ENCODE measurements at regions not wholly inside any gene's neighbourhood (a gene's known extent, or its start where the extent isn't known, plus 50 kb on each side); places are given as distances from the start of the nearest gene placed in this dataset.

GRCh38 chr6:66336176-66336575 is 629.1 kb upstream of the EYS start:
- Histone ChIP-seq H3K9me3 (ENCODE audit: control insufficient read depth in 5 of 5, low read length in 5 of 5) (no peaks in the 10 kb centered on the region), H3K27ac (ENCODE audit: low read depth, low read length) (no peak overlapping the region), H3K36me3 (ENCODE audit: control insufficient read depth in 5 of 5, insufficient read depth in 5 of 5, low read length in 5 of 5) (no peaks in the 10 kb centered on the region), H3K9ac (ENCODE audit: low read length in 5 of 5) (no peak overlapping the region), H3K4me3 (ENCODE audit: low read depth in 1 of 5, low read length in 5 of 5) (no peak overlapping the region), H3K4me1 (ENCODE audit: control insufficient read depth in 5 of 5, insufficient read depth in 5 of 5, low read length in 5 of 5) (no peaks in the 10 kb centered on the region), H3K27me3 (ENCODE audit: control insufficient read depth in 5 of 5, insufficient read depth in 4 of 5, low read length in 5 of 5) (no peaks in the 10 kb centered on the region)

DNA sequence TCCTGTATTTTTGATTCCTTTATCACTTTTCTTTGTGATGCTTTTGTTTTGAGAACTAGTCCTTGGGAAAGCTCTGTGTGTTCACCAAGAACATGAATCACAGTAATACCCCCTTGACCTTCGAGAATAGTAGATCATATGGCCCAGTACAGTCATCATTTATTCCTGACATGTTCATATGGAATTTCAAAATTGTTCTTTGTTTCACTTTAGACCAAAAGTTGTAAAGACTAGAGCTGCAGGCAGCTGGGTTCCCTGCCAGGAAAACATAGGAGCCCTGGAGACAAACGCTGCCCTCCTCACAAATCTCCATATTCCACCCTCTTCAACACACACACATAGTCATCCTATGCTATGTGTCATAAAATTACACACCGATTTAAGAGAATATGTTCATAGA is 621.2 kb upstream of the EYS start:
- H3K4me3 ChIP-seq (ENCODE audit: low read depth in 1 of 5, low read length in 5 of 5) = no peak overlapping the region
- H3K4me1 ChIP-seq (ENCODE audit: control insufficient read depth in 5 of 5, insufficient read depth in 5 of 5, low read length in 5 of 5) = no peaks in the 10 kb centered on the region
- no peaks in the 10 kb centered on the region for H3K36me3 ChIP-seq (ENCODE audit: control insufficient read depth in 5 of 5, insufficient read depth in 5 of 5, low read length in 5 of 5)
- H3K9me3 ChIP-seq (ENCODE audit: control insufficient read depth in 5 of 5, low read length in 5 of 5) = no peaks in the 10 kb centered on the region
- no peak overlapping the region for H3K9ac ChIP-seq (ENCODE audit: low read length in 5 of 5)
- H3K27ac ChIP-seq (ENCODE audit: low read depth, low read length) = no peak overlapping the region
- no peaks in the 10 kb centered on the region for H3K27me3 ChIP-seq (ENCODE audit: control insufficient read depth in 5 of 5, insufficient read depth in 4 of 5, low read length in 5 of 5)

- H3K4me1 ChIP-seq (ENCODE audit: control insufficient read depth in 5 of 5, insufficient read depth in 5 of 5, low read length in 5 of 5) = no peaks in the 10 kb centered on the region
- H3K9me3 ChIP-seq (ENCODE audit: control insufficient read depth in 5 of 5, low read length in 5 of 5) = no peaks in the 10 kb centered on the region
- H3K36me3 ChIP-seq (ENCODE audit: control insufficient read depth in 5 of 5, insufficient read depth in 5 of 5, low read length in 5 of 5) = no peaks in the 10 kb centered on the region
- H3K27me3 ChIP-seq (ENCODE audit: control insufficient read depth in 5 of 5, insufficient read depth in 4 of 5, low read length in 5 of 5) = no peaks in the 10 kb centered on the region
- no peak overlapping the region for H3K4me3 ChIP-seq (ENCODE audit: low read depth in 1 of 5, low read length in 5 of 5)
- H3K9ac ChIP-seq (ENCODE audit: low read length in 5 of 5) = no peak overlapping the region
- H3K27ac ChIP-seq (ENCODE audit: low read depth, low read length) = no peak overlapping the region
Measured at GRCh38 chr6:66326228-66326627, 619.2 kb upstream of the EYS start.

DNA sequence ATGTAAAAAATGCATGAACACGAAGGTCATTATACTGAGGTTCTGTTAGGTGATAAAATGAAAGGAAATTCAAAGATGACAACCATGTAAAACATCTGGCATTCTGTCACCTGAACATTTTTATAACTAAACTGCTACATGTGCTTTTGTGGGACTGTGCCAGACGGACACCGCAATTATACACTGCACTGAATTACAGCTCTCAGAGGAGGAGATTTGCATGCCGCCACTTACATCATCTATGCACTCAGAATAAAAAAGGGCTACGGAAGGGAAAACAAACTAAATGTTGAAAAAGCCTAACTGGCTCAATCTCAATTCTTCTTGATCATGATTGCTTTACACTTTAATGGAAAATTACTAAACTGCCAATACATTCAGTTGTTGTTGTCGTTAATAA is 614.0 kb upstream of the EYS start:
- H3K9ac ChIP-seq (ENCODE audit: low read length in 5 of 5) = no peak overlapping the region
- H3K27ac ChIP-seq (ENCODE audit: low read depth, low read length) = no peak overlapping the region
- no peaks in the 10 kb centered on the region for H3K36me3 ChIP-seq (ENCODE audit: control insufficient read depth in 5 of 5, insufficient read depth in 5 of 5, low read length in 5 of 5)
- H3K4me3 ChIP-seq (ENCODE audit: low read depth in 1 of 5, low read length in 5 of 5) = no peak overlapping the region
- no peaks in the 10 kb centered on the region for H3K9me3 ChIP-seq (ENCODE audit: control insufficient read depth in 5 of 5, low read length in 5 of 5)
- no peaks in the 10 kb centered on the region for H3K27me3 ChIP-seq (ENCODE audit: control insufficient read depth in 5 of 5, insufficient read depth in 4 of 5, low read length in 5 of 5)
- H3K4me1 ChIP-seq (ENCODE audit: control insufficient read depth in 5 of 5, insufficient read depth in 5 of 5, low read length in 5 of 5) = no peaks in the 10 kb centered on the region

DNA sequence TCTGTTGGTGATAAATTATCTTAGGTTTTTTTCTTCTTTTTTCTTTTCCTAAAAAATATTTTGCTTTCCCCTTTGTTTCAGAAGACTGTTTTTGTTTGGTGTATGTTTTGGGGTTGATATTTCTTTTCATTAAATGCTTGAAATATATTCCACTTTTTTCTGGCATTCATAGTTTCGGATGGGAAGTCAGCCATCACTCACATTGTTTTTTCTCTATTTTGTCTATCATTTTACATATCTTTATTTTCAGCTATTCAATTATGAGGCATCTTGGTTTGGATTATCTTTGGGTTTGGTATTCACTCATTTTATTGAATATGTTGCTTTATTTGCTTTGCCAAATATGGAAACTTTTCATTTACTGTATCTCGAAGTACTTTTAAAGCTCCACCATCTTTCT is 600.5 kb upstream of the EYS start:
- Histone ChIP-seq H3K27me3 (ENCODE audit: control insufficient read depth in 5 of 5, insufficient read depth in 4 of 5, low read length in 5 of 5) (no peaks in the 10 kb centered on the region), H3K27ac (ENCODE audit: low read depth, low read length) (no peak overlapping the region), H3K4me3 (ENCODE audit: low read depth in 1 of 5, low read length in 5 of 5) (no peak overlapping the region), H3K4me1 (ENCODE audit: control insufficient read depth in 5 of 5, insufficient read depth in 5 of 5, low read length in 5 of 5) (no peaks in the 10 kb centered on the region), H3K36me3 (ENCODE audit: control insufficient read depth in 5 of 5, insufficient read depth in 5 of 5, low read length in 5 of 5) (no peaks in the 10 kb centered on the region), H3K9me3 (ENCODE audit: control insufficient read depth in 5 of 5, low read length in 5 of 5) (peaks cover 0 to 10% (median 5%) of the 10 kb centered on the region in 5 donors), H3K9ac (ENCODE audit: low read length in 5 of 5) (no peak overlapping the region)

- no peak overlapping the region for H3K9ac ChIP-seq (ENCODE audit: low read length in 5 of 5)
- no peaks in the 10 kb centered on the region for H3K27me3 ChIP-seq (ENCODE audit: control insufficient read depth in 5 of 5, insufficient read depth in 4 of 5, low read length in 5 of 5)
- H3K4me1 ChIP-seq (ENCODE audit: control insufficient read depth in 5 of 5, insufficient read depth in 5 of 5, low read length in 5 of 5) = no peaks in the 10 kb centered on the region
- H3K4me3 ChIP-seq (ENCODE audit: low read depth in 1 of 5, low read length in 5 of 5) = no peak overlapping the region
- no peak overlapping the region for H3K27ac ChIP-seq (ENCODE audit: low read depth, low read length)
- no peaks in the 10 kb centered on the region for H3K9me3 ChIP-seq (ENCODE audit: control insufficient read depth in 5 of 5, low read length in 5 of 5)
- no peaks in the 10 kb centered on the region for H3K36me3 ChIP-seq (ENCODE audit: control insufficient read depth in 5 of 5, insufficient read depth in 5 of 5, low read length in 5 of 5)
Measured at GRCh38 chr6:66291905-66292304, 584.9 kb upstream of the EYS start.

DNA sequence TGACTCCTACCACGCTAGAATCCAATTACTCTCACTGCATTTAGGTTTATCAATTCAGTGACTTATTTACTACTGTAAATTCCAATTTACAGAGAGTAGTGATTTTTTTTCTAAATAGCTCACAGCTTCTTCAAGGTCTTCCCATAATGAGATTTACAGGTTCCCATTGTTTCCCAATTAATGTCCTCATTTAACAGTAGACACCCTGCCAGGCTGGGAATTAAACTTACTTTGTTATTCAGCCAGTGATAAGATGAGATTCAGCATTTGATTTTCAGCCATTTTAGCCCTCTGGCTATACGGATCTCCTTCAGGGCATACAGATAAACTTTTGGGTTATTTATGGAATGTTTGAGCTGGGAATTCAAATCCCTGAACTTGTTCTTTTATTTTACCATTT is 582.9 kb upstream of the EYS start:
- H3K27me3 ChIP-seq (ENCODE audit: control insufficient read depth in 5 of 5, insufficient read depth in 4 of 5, low read length in 5 of 5) = no peaks in the 10 kb centered on the region
- no peak overlapping the region for H3K4me3 ChIP-seq (ENCODE audit: low read depth in 1 of 5, low read length in 5 of 5)
- H3K4me1 ChIP-seq (ENCODE audit: control insufficient read depth in 5 of 5, insufficient read depth in 5 of 5, low read length in 5 of 5) = no peaks in the 10 kb centered on the region
- no peak overlapping the region for H3K9ac ChIP-seq (ENCODE audit: low read length in 5 of 5)
- no peaks in the 10 kb centered on the region for H3K9me3 ChIP-seq (ENCODE audit: control insufficient read depth in 5 of 5, low read length in 5 of 5)
- no peaks in the 10 kb centered on the region for H3K36me3 ChIP-seq (ENCODE audit: control insufficient read depth in 5 of 5, insufficient read depth in 5 of 5, low read length in 5 of 5)
- no peak overlapping the region for H3K27ac ChIP-seq (ENCODE audit: low read depth, low read length)

DNA sequence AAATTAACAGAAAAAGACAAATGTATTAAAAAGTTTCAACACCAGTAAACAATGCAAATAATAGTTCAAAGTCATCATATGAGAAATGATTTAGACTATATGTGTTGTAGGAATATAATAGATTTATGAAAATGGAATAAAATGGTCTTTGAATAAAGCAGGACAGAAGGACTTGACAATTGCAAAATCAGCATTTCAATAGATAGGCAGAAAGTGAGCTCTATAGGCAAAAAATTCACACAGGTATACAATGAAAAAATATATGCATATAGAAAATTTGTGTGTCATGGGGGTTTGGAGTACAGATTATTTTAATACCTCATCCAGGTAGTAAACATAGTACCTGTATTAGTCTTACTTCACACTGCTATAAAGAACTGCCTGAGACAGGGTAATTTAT is 571.1 kb upstream of the EYS start:
- Histone ChIP-seq H3K4me3 (ENCODE audit: low read depth in 1 of 5, low read length in 5 of 5) (no peak overlapping the region), H3K27me3 (ENCODE audit: control insufficient read depth in 5 of 5, insufficient read depth in 4 of 5, low read length in 5 of 5) (no peaks in the 10 kb centered on the region), H3K27ac (ENCODE audit: low read depth, low read length) (no peak overlapping the region), H3K36me3 (ENCODE audit: control insufficient read depth in 5 of 5, insufficient read depth in 5 of 5, low read length in 5 of 5) (no peaks in the 10 kb centered on the region), H3K4me1 (ENCODE audit: control insufficient read depth in 5 of 5, insufficient read depth in 5 of 5, low read length in 5 of 5) (no peaks in the 10 kb centered on the region), H3K9me3 (ENCODE audit: control insufficient read depth in 5 of 5, low read length in 5 of 5) (no peaks in the 10 kb centered on the region), H3K9ac (ENCODE audit: low read length in 5 of 5) (no peak overlapping the region)

DNA sequence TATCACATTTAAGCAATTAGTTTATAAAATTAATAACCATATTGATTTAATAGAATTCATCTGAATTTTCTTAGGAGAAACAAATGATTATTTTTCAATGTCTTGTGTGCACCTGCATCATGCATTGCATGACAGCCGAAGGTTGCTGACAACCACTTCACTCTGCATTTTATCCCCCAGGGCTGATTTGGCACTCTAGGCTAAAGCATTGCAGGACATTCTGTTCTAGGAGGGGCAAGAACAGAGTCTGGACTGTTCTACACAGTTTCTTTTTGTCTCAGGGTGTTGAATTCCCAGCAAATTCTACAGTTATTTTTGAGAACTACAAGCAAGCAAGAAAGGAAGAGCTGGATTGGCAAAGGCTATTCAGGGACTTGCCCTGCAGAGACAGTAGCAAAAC is 570.4 kb upstream of the EYS start:
- Histone ChIP-seq H3K9me3 (ENCODE audit: control insufficient read depth in 5 of 5, low read length in 5 of 5) (no peaks in the 10 kb centered on the region), H3K4me3 (ENCODE audit: low read depth in 1 of 5, low read length in 5 of 5) (no peak overlapping the region), H3K4me1 (ENCODE audit: control insufficient read depth in 5 of 5, insufficient read depth in 5 of 5, low read length in 5 of 5) (no peaks in the 10 kb centered on the region), H3K36me3 (ENCODE audit: control insufficient read depth in 5 of 5, insufficient read depth in 5 of 5, low read length in 5 of 5) (no peaks in the 10 kb centered on the region), H3K9ac (ENCODE audit: low read length in 5 of 5) (no peak overlapping the region), H3K27me3 (ENCODE audit: control insufficient read depth in 5 of 5, insufficient read depth in 4 of 5, low read length in 5 of 5) (no peaks in the 10 kb centered on the region), H3K27ac (ENCODE audit: low read depth, low read length) (no peak overlapping the region)

DNA sequence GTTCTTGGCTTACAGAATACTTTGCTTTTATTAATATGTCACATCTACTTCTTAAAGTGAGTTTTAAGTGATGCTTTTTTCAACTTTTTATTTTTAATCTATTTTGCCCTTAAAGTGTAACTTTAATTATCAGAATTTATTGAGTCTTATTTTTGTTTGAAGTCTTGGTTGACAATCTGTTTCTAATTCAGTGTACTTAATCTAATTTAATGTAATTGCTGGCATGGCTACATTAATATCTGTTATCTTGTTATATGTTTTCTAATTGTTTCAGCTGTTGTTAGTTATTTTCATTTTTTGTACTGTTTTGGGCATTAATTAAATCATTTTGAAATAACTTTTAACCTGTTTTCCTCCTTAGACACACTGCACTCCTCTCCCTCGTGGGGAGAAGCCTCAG is 558.7 kb upstream of the EYS start:
- Histone ChIP-seq H3K9ac (ENCODE audit: low read length in 5 of 5) (no peak overlapping the region), H3K4me1 (ENCODE audit: control insufficient read depth in 5 of 5, insufficient read depth in 5 of 5, low read length in 5 of 5) (no peaks in the 10 kb centered on the region), H3K27me3 (ENCODE audit: control insufficient read depth in 5 of 5, insufficient read depth in 4 of 5, low read length in 5 of 5) (no peaks in the 10 kb centered on the region), H3K36me3 (ENCODE audit: control insufficient read depth in 5 of 5, insufficient read depth in 5 of 5, low read length in 5 of 5) (no peaks in the 10 kb centered on the region), H3K9me3 (ENCODE audit: control insufficient read depth in 5 of 5, low read length in 5 of 5) (peaks cover 0 to 2% (median 0%) of the 10 kb centered on the region in 5 donors), H3K27ac (ENCODE audit: low read depth, low read length) (no peak overlapping the region), H3K4me3 (ENCODE audit: low read depth in 1 of 5, low read length in 5 of 5) (no peak overlapping the region)

- H3K36me3 ChIP-seq (ENCODE audit: control insufficient read depth in 5 of 5, insufficient read depth in 5 of 5, low read length in 5 of 5) = no peaks in the 10 kb centered on the region
- H3K27me3 ChIP-seq (ENCODE audit: control insufficient read depth in 5 of 5, insufficient read depth in 4 of 5, low read length in 5 of 5) = no peaks in the 10 kb centered on the region
- peaks cover 0 to 6% (median 5%) of the 10 kb centered on the region in 5 donors for H3K9me3 ChIP-seq (ENCODE audit: control insufficient read depth in 5 of 5, low read length in 5 of 5)
- H3K4me3 ChIP-seq (ENCODE audit: low read depth in 1 of 5, low read length in 5 of 5) = no peak overlapping the region
- no peak overlapping the region for H3K9ac ChIP-seq (ENCODE audit: low read length in 5 of 5)
- no peak overlapping the region for H3K27ac ChIP-seq (ENCODE audit: low read depth, low read length)
- H3K4me1 ChIP-seq (ENCODE audit: control insufficient read depth in 5 of 5, insufficient read depth in 5 of 5, low read length in 5 of 5) = no peaks in the 10 kb centered on the region
Measured at GRCh38 chr6:66264376-66264775, 557.4 kb upstream of the EYS start.

Measured in subcutaneous abdominal adipose tissue (tissue), 5 donors.